Stimulated activated CD8-positive, alpha-beta memory T cell treated with anti-CD3 and anti-CD28 coated beads, Interleukin-2, amount 100 ng/mL, for 1 hour (primary cell): ENCODE measurements at regions not wholly inside any gene's neighbourhood (a gene's known extent, or its start where the extent isn't known, plus 50 kb on each side); places are given as distances from the start of the nearest gene placed in this dataset.
"Not testable (repeated sequence)": the region's sequence is repeated elsewhere in the genome, so short reads cannot be mapped to it uniquely, and the experiment has no call there.

Experiments
- DNase-seq, 2 donors: peaks; one replicate each; pipeline ENCODE4 v3.0.0-alpha.2; 2020; ENCODE audit warnings: low read depth in 2 of 2

- DNase-seq = no peak
These were observed 131.8 kb downstream of the FOXB1 start for GRCh38 chr15:60135961-60136360.

GRCh38 chr15:60137711-60138396 is 133.7 kb downstream of the FOXB1 start:
- DNase-seq = no peak

GRCh38 chr15:60138397-60138968 is 134.4 kb downstream of the FOXB1 start:
- no peak for DNase-seq

- DNase-seq = no peak
These were observed 148.3 kb downstream of the FOXB1 start for GRCh38 chr15:60152386-60152785.

DNA sequence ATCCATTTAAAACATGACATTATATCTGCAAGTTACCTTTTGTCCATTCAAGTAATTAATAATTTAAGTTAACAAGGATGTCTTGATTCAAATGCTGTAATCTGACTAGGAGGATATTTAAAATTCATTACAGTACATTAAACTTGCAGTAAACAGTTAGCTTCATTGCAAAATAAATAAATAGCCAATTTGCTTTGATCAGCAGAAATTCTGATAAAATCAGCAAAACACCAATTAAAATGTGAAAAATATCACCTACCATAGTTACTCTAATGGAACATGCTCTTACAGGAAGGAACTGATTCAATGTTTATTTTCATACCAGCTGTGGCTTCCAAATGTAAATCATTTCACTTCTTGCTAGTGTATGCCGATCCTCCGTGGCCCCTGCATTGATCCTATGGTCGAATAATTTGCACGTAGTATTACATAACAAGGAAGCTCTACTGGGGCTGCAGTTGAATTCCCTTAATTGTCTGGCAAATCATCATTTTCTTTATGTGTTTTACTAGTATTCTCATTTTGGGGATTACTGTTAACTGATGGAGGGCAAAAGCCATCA is 150.7 kb downstream of the FOXB1 start:
- no peak for DNase-seq

- no peak for DNase-seq
These were observed 151.6 kb downstream of the FOXB1 start for GRCh38 chr15:60155661-60156060.

GRCh38 chr15:60160909-60161308 is 156.8 kb downstream of the FOXB1 start:
- DNase-seq = no peak

- no peak for DNase-seq
These were observed 157.6 kb downstream of the FOXB1 start for GRCh38 chr15:60161704-60162103.

GRCh38 chr15:60162251-60162967 is 158.3 kb downstream of the FOXB1 start:
- no peak for DNase-seq

GRCh38 chr15:60162968-60163355 is 158.9 kb downstream of the FOXB1 start:
- no peak for DNase-seq

DNA sequence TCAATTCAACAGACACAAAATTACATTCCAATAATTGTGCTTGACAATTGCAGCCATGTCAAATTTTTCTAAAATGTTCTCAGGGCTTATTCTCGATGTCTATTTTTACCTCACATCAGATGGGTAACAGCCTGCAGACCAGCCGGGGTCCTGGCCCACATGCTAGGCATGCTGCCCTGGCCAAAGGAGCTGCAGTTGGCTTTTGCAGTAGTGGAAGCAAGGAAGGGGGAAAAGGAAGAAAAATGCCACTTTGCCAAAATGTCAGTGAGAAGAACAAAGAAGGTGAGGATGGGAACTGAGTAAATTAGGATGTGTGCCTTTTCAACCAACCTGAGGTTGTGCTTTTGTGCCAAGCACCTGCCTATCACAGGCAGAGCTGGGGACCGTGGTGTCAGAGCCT is 161.0 kb downstream of the FOXB1 start:
- no peak for DNase-seq

GRCh38 chr15:60172143-60172542 is 168.0 kb downstream of the FOXB1 start:
- DNase-seq = no peak

DNA sequence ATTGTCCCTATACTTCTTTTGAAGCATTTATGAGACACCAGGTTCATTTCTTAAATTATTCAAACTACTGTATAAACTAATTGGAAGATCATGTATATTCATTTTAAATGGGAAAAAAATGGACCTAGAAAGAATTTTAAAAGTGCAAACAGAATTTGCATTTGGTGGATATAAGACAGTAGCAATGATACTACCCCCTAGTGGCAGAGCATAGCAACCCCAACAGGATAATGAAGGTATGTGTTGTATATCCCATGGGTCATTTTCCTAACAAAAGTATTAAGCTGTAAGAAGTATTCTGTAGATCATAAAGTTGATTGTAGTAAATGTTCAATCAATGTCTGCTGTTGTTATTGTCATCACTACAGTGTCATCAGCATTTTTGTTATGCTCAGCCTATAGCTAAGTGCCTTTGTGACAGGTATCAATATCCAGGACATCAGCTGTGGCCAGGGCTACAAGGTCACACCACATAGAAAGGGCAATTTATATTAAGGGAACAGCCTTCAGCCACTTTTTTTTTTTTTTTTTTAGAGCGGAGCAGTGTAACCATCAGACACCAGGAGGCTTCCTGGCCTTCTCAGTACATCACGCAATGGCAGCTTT is 175.8 kb downstream of the FOXB1 start:
- DNase-seq = peak in 1 of 2 donors; percentile 4

DNA sequence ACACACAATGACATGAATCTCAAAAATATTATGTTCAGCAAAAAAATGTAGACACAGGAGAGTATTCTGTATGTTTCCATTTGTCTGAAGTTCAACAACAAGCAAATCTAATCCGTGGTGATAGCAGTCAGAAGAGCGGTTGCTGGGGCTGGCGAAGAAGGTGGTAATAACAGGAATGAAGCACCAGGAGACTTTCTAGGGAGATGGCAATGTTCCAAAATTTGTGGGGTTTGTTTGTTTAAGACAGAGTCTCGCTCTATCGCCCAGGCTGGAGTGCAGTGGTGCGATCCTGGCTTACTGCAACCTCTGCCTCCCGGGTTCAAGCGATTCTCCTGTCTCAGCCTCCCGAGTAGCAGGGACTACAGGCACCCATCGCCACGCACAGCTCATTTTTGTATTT is 177.8 kb downstream of the FOXB1 start:
- not testable (repeated sequence) for DNase-seq

GRCh38 chr15:60183366-60183765 is 179.3 kb downstream of the FOXB1 start:
- DNase-seq = no peak

DNA sequence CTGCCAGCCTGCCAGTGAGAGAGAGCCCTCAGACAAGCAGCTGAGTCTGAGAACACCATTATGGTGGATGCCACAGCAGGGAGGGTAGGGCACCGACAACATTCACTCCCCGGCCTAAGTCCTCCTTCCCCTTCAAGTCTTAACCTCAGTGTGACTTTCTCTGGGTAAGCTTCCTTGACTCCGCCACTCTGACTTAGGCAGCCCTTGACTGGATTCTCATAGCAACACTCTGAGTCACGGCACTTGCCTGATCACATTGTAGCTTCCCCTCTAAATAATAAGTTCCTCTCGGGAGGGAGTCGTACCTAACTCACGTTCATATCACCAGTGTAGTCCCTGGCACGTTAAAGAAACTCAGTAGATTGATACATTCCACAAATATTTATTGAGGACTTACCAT is 180.5 kb downstream of the FOXB1 start:
- no peak for DNase-seq

DNA sequence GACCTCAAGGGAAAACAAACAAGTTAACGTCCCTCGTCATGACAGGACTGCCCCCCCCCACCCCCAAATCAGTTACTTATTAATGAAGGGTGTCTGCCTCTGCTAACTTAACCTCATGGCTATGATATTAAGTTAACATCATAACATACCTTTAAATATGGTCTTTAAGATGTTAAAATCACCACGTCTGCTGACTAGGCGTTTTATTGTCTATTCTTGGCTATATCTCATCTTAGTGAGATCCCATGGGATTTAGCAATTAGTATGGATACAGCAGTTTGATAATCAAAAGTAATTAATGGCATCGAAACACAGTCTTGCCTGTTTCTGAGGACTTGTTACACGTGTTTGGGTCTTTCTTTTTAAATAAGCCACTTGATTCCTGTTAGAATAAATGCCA is 186.9 kb downstream of the FOXB1 start:
- DNase-seq = no peak

DNA sequence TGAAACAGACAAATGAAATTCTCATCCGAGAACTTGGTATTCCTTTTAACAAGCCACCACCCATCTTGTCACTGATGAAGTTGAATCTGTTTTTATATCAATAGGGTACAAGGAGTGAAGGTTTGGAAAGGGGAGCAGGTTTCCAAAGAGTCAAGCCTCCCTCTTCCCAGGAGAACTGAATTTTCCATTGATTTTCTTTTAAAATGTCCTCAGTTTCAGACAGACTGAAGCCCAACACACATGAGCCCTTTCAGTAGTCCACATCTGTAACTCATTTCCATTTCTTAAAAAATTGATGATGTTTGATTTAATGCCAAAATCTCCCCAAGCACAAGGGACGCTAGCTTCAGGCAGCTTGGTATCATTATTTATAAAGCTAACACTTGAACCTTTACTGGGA is 187.7 kb downstream of the FOXB1 start:
- DNase-seq = no peak

GRCh38 chr15:60195611-60196010 is 191.5 kb downstream of the FOXB1 start:
- DNase-seq = no peak

GRCh38 chr15:60204131-60204885 is 193.5 kb downstream of the ANXA2 start:
- no peak for DNase-seq

- DNase-seq = no peak
These were observed 189.1 kb downstream of the ANXA2 start for GRCh38 chr15:60208709-60209108.

DNA sequence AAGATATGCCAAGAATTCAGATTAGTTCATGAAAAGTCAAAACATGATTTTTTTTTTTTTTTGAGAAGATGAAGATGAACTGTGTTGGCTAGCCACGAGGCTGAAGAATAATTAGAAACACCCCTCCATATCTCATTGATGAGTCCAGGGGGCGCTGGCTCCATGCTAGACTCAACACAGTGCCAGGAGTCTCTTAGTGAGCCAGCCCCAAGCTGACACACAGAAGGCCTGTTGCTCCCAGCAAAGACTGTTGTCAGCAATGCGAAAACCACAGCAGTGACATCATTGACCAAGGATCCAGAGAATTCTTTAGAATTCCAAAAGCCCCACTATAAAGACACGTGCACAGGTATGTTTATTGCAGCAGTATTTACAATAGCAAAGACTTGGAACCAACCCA is 185.2 kb downstream of the ANXA2 start:
- no peak for DNase-seq
